Stomach (tissue), 4 donors: ENCODE measurements at regions not wholly inside any gene's neighbourhood (a gene's known extent, or its start where the extent isn't known, plus 50 kb on each side); places are given as distances from the start of the nearest gene placed in this dataset.

Source experiments
- CTCF ChIP-seq, 7 experiments: fragments of 450-650 bp in 4 of 7; fragments of 200-600 bp in 3 of 7; sonication (generic) in 3 of 7; IDR thresholded peaks; one replicate each; pipeline ENCODE4 v1.5.1; 2016 to 2019; ENCODE audit warnings: antibody characterized with exemption in 7 of 7, control low read depth in 2 of 7, mild to moderate bottlenecking in 1 of 7
- POLR2A ChIP-seq, 4 donors: fragments of 450-650 bp; IDR thresholded peaks; one replicate each; pipeline ENCODE4 v1.6.1; 2016; ENCODE audit warnings: antibody characterized with exemption in 4 of 4, control low read depth in 2 of 4, mild to moderate bottlenecking in 1 of 4, moderate library complexity in 1 of 4
- POLR2AphosphoS5 ChIP-seq, 3 donors: sonication (generic); formaldehyde crosslinking; IDR thresholded peaks; one replicate each; pipeline ENCODE4 v1.6.1; 2016; ENCODE audit warnings: antibody characterized with exemption in 3 of 3

- TF ChIP-seq CTCF (IDR thresholded peaks at IDR 0.05): no peak
- no peak for TF ChIP-seq POLR2A (IDR thresholded peaks at IDR 0.05)
- no peak for TF ChIP-seq POLR2AphosphoS5 (IDR thresholded peaks at IDR 0.05)
Measured at GRCh38 chr4:153141238-153141637, 63.0 kb upstream of the TRIM2 start.
